Colonic mucosa (tissue), 4 donors: ENCODE measurements at regions not wholly inside any gene's neighbourhood (a gene's known extent, or its start where the extent isn't known, plus 50 kb on each side); places are given as distances from the start of the nearest gene placed in this dataset.

Experiments
- DNase-seq: peaks from one replicate; pipeline ENCODE4 v3.0.0-alpha.2; 2020
- H3K27ac ChIP-seq: fragments of 200-600 bp; one replicate; pipeline ENCODE4 v1.8.0; 2021
- H3K27me3 ChIP-seq: fragments of 200-600 bp; one replicate; pipeline ENCODE4 v1.8.0; 2021
- H3K36me3 ChIP-seq: fragments of 200-600 bp; one replicate; pipeline ENCODE4 v1.8.0; 2021
- H3K4me1 ChIP-seq: fragments of 200-600 bp; one replicate; pipeline ENCODE4 v1.8.0; 2021; ENCODE audit warnings: mild to moderate bottlenecking
- H3K4me3 ChIP-seq: fragments of 200-600 bp; one replicate; pipeline ENCODE4 v1.8.0; 2021
- H3K9ac ChIP-seq, 2 donors: one replicate each; pipeline ENCODE4 v1.7.0; 2013; ENCODE audit warnings: control low read depth in 2 of 2, low read depth in 2 of 2, low read length in 2 of 2
- H3K9me3 ChIP-seq: fragments of 200-600 bp; one replicate; pipeline ENCODE4 v1.8.0; 2021
- CTCF ChIP-seq: fragments of 200-600 bp; IDR thresholded peaks from one replicate; pipeline ENCODE4 v1.8.0; 2022; ENCODE audit warnings: antibody characterized with exemption, mild to moderate bottlenecking
- intact Hi-C: fragments of 100-400 bp; cut with DNase I; formaldehyde crosslinking; loops from one replicate; pipeline ENCODE4 v1.14.1; 2022
- donor health status: healthy.
- donor health status: DM: no; HTN: no; CAD: no.
- donor health status: DM: no; HTN: no; CAD: no.

- H3K27ac ChIP-seq = no peak overlapping the region
- no peaks in the 10 kb centered on the region for H3K36me3 ChIP-seq
- no peaks in the 10 kb centered on the region for H3K9me3 ChIP-seq
- intact Hi-C loops = no loop called here
- H3K27me3 ChIP-seq = no peaks in the 10 kb centered on the region
- no peak for DNase-seq
- no peak overlapping the region for H3K9ac ChIP-seq
- TF ChIP-seq CTCF = no peak
- no peak overlapping the region for H3K4me3 ChIP-seq
- no peaks in the 10 kb centered on the region for H3K4me1 ChIP-seq
Measured at GRCh38 chr11:32161293-32161692, 70.4 kb downstream of the RCN1 start.

- no peaks in the 10 kb centered on the region for H3K27me3 ChIP-seq
- no peaks in the 10 kb centered on the region for H3K36me3 ChIP-seq
- no peak overlapping the region for H3K4me3 ChIP-seq
- no peak overlapping the region for H3K27ac ChIP-seq
- intact Hi-C loops = no loop called here
- no peak for DNase-seq
- H3K9me3 ChIP-seq = no peaks in the 10 kb centered on the region
- no peak for TF ChIP-seq CTCF
- no peaks in the 10 kb centered on the region for H3K4me1 ChIP-seq
- H3K9ac ChIP-seq = no peak overlapping the region
Measured at GRCh38 chr11:32162351-32162750, 71.5 kb downstream of the RCN1 start.

- no peaks in the 10 kb centered on the region for H3K36me3 ChIP-seq
- no peak overlapping the region for H3K9ac ChIP-seq
- intact Hi-C loops = no loop called here
- H3K27me3 ChIP-seq = no peaks in the 10 kb centered on the region
- no peaks in the 10 kb centered on the region for H3K4me1 ChIP-seq
- TF ChIP-seq CTCF = no peak
- no peaks in the 10 kb centered on the region for H3K9me3 ChIP-seq
- no peak for DNase-seq
- no peak overlapping the region for H3K4me3 ChIP-seq
- H3K27ac ChIP-seq = no peak overlapping the region
Measured at GRCh38 chr11:32162906-32163305, 72.0 kb downstream of the RCN1 start.

- H3K9me3 ChIP-seq = no peaks in the 10 kb centered on the region
- H3K4me1 ChIP-seq = no peaks in the 10 kb centered on the region
- DNase-seq = no peak
- no peak overlapping the region for H3K4me3 ChIP-seq
- intact Hi-C loops = no loop called here
- no peak overlapping the region for H3K9ac ChIP-seq
- no peaks in the 10 kb centered on the region for H3K36me3 ChIP-seq
- no peak for TF ChIP-seq CTCF
- H3K27me3 ChIP-seq = no peaks in the 10 kb centered on the region
- no peak overlapping the region for H3K27ac ChIP-seq
Measured at GRCh38 chr11:32163557-32163956, 72.7 kb downstream of the RCN1 start.

GRCh38 chr11:32164836-32165235, 74.0 kb downstream of the RCN1 start:
- no peaks in the 10 kb centered on the region for H3K36me3 ChIP-seq
- H3K4me3 ChIP-seq = no peak overlapping the region
- H3K27ac ChIP-seq = no peak overlapping the region
- no peak for TF ChIP-seq CTCF
- H3K9ac ChIP-seq = no peak overlapping the region
- H3K9me3 ChIP-seq = no peaks in the 10 kb centered on the region
- DNase-seq = no peak
- no peaks in the 10 kb centered on the region for H3K27me3 ChIP-seq
- intact Hi-C loops = no loop called here
- H3K4me1 ChIP-seq = no peaks in the 10 kb centered on the region

GRCh38 chr11:32168924-32169323, 78.0 kb downstream of the RCN1 start:
- DNase-seq = no peak
- H3K4me1 ChIP-seq = no peaks in the 10 kb centered on the region
- TF ChIP-seq CTCF = no peak
- H3K4me3 ChIP-seq = no peak overlapping the region
- no peaks in the 10 kb centered on the region for H3K9me3 ChIP-seq
- intact Hi-C loops = no loop called here
- no peak overlapping the region for H3K27ac ChIP-seq
- H3K9ac ChIP-seq = no peak overlapping the region
- no peaks in the 10 kb centered on the region for H3K27me3 ChIP-seq
- H3K36me3 ChIP-seq = no peaks in the 10 kb centered on the region
